GM21447 (cell line): ENCODE measurements at regions not wholly inside any gene's neighbourhood (a gene's known extent, or its start where the extent isn't known, plus 50 kb on each side); places are given as distances from the start of the nearest gene placed in this dataset.

ENCODE experiments used
- ATAC-seq: cut with Tn5 transposase; IDR thresholded peaks from one replicate; pipeline ENCODE4 v1.9.1; 2021; ENCODE audit not compliant: unreplicated experiment

DNA sequence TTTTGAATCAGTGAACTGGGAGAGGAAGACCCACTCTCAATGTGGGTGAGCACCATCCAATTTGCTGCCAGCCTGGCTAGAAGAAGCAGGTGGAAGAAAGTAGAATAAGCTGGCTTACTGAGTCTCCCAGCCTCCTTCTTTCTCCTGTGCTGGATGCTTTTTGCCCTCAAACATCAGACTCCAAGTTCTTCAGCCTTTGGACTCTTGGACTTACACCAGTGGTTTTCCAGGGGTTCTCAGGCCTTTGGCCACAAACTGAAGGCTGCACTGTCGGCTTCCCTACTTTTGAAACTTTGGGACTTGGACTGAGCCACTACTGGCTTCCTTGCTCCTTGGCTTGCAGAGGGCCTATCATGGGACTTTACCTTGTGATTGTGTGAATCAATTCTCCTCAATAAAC is 804.2 kb upstream of the SLITRK1 start:
- no peak for ATAC-seq

DNA sequence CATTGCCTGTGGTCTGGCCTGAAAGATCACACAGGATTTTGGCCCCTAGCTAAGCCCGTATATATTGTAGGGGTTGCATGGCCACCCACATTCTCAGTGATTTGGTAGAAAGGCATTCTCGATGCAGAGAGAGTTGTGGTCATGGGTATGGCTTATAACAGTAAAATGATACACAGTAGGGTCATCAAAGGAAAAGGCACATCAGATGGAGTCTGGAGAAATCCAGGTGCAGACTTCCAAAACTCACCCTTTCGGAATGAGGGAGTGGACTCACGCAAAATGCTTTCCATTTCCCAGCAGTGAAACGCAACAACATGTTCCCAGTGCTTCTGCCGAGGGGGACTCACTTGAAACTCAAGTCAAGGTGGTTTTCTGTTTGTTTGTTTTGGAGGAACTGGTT is 802.5 kb upstream of the SLITRK1 start:
- ATAC-seq = no peak

DNA sequence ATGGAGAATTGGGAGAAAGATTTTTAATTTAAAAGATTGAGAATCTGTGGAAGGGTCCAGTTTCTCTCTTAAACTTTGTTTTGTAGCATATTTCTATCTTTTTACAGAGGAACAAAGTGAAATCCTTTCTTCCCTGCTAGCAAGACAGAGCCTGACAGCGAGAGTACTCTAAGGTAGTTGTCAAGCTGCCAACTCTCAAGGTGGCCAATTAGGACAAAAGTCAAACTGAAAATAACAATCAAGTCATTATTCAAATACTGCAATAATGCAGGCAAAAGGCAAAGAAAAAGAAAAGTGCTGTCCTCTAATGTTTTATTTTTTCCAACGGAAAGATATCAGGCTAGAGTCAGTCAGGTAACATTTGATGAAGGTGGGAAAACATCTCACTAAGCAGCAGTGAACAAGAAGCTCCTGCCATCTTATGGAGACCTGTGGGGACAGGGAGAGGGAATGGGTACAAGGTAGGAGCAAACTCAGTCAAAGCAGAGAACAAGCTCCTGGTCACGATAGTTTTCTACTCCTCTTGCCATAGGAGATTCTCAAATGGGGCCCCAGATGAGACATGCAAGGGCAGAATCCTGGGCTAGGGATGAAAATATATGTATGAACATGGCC is 801.9 kb upstream of the SLITRK1 start:
- no peak for ATAC-seq

DNA sequence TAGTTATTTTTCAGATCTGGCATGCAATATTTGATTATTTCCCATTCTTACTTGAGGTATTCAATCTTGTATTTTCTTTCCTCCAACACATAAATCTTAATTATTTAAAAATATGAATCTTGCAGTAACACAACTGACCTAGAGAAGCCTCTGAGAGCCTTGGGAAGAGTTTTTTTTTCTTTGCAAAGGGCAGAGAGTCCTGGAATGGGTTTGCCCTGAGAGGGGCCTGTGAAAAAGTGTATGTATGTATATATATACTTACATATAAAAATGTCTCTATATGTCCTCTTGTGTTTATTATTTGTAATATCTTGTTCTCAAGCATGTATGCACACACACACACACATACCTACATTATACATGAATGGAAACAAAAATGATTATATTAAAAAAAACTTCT is 801.2 kb upstream of the SLITRK1 start:
- ATAC-seq = no peak

DNA sequence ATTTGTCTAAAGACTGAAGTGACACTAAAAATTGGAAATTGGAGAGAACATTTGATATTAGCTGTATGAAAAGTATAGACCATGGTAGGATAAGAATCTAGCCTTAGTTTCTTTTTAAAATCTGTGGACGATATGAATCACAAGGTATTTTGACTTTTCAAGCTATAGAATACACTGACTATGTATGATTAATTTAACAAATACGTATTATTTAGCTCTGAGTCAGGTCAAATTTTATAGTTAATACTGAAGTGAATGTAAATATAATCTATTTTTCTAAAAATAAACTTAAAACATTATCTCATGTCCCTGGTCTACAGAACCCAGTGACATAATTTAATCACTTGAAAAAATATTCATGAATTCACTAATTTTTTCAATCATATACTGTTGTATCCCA is 795.6 kb upstream of the SLITRK1 start:
- no peak for ATAC-seq

DNA sequence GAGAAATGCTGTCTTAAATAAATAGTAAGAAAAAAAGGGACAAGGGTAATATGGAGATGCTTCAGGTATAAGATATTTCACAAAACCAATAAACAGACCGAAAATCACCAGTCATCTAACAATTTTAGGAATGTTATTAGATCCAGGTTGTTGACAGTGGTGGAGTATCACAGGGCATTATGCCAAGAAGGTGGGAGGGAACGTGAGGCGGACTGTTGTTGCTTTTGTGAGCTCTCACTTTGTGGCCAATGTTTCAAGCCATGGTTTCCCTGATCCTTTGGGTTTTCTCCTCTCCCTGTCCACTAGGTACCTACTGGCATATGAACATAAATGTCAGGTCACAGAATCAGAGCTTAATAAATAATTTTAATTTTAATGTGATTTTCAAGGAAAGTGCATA is 790.3 kb upstream of the SLITRK1 start:
- ATAC-seq = no peak

DNA sequence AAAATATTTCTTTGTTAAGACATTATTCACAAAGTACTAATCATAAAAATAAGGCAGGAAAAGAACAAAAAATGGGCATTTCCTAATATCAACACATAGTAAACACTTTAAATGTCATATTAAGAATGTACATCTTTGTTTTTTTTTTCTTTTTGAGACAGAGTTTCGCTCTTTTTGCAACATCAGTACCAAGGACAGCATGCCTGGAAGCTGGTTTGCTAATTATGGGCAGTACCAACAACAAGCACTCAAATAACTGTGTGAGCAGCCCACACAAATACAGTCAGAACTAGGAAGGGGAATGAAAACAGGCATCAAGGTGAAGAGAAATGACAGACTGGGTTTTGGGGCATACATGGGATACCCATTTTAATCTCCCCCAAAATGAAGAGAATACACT is 788.0 kb upstream of the SLITRK1 start:
- no peak for ATAC-seq

DNA sequence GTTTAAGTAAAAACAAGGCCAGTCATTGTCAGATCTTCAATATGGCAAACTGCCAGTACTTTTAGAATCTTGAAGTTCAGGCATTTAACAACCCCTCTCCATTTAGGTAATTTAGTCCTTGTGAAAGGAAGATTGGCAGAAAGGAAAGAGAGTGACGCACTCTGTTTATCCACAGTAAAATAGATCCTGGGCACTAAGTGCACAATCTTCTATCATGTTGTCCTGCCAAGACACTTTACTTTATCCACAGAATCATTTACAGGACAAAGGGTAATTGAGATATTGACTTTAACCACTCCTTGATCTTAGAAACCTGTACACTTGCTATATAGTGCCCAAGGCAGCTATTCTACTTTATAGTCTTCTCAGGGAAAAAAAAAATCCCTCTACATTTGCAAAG is 786.4 kb upstream of the SLITRK1 start:
- ATAC-seq = no peak

DNA sequence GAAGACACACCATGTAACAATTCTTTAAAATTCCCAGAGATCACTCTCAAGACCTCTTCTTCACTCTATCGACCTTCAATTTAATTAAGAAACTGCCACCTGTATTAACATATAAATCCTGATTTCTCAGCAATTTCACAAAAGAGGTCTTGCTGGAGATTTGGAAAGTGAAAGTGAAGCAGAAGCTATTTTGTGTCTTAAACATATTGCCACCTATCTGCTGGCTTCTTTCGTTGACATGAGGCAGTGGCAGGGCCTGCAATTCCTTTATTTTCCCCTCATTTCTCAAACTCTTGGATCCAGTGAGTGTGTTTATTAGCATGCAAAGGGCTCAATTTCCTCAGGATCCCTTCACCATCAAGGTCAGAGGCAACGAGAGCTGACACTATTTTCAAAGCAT is 780.2 kb upstream of the SLITRK1 start:
- ATAC-seq = no peak

DNA sequence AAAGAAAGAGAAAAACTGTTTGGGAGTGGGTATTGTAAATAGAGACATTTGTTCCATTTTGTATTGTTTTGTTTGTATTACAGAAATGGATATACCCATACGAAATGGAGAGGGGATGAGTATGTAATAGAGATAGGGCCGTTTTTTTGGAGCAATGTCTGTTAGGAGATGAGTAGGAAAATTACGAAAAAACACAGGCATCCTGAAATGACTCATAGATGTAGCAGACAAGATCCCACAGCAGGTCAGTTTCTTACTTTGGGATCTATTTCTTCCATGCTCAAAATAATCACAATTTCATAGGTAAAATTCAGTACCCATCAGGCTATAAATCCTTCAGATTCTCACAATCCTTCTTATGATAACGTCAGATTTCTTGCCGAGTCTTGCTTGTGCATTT is 779.4 kb upstream of the SLITRK1 start:
- ATAC-seq = no peak

DNA sequence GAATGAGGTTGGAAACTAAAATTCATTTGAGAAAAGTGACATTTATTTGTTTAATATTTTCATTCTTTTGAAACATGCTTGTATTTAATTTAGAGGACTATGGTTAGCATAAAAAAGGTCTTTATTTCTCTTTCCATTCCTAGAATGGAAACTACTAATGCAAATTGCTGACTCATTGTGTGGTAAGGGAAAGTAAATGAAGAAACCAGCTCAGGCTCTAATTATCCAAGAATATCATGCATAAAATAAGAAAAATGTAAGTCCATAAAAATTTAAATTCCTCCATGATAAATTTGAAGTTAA is 777.0 kb upstream of the SLITRK1 start:
- ATAC-seq = no peak

DNA sequence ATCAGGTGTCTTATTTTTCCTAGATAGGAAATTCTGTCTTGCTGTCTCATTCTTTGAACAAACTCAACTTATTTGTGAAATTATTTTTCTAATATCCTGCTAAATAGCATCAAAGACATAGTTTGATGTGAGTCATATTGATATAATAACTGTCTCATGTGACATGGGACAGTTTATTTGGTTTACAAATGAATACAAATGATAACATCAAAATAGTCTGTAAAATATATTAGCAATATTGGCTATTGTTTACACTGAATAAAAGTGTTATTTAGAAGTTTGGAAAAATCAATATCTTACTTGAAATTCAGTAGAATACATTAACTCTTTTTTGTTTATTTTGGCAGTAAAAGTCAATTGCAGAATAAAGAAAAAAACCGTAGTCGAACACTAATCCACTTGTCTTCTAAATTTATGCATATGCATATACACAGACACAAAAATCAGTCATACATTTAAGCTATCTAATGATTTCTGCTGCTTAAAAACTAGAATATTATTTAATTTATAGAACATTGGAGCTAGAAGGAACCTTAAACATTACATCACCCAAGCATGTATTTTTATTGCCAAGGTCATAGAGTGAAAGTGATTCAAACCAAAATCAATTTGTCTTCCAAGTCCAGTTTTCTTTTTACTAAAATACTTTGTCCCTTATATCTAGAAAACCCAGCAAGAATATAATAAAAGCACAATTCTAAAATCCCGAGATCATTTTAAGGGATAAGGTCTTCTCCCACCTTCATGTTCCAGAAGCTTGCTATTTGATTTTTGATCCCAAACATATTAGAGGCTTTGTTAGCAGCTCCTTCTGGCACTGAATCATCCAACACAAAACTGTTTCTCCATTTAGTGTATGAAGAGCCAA is 776.5 kb upstream of the SLITRK1 start:
- no peak for ATAC-seq

DNA sequence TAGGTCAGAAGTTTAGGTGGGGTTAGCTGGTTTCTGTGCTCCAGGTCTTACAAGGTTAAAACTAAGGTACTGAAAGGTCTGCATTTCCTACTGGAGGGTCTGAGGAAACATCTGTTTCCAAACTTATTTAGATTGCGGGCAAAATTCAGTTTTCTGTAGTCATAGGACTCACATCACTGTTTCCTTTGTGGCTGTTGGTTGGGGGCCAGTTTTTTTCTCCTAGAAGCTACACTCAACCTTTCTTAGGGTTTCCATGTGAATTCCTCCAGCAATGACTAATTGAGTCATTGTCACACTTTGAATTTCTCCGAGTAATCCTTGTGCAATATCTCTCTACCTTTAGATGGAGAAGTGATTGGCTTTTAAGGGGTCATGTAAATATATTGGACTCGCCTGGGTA is 773.4 kb upstream of the SLITRK1 start:
- ATAC-seq = no peak

DNA sequence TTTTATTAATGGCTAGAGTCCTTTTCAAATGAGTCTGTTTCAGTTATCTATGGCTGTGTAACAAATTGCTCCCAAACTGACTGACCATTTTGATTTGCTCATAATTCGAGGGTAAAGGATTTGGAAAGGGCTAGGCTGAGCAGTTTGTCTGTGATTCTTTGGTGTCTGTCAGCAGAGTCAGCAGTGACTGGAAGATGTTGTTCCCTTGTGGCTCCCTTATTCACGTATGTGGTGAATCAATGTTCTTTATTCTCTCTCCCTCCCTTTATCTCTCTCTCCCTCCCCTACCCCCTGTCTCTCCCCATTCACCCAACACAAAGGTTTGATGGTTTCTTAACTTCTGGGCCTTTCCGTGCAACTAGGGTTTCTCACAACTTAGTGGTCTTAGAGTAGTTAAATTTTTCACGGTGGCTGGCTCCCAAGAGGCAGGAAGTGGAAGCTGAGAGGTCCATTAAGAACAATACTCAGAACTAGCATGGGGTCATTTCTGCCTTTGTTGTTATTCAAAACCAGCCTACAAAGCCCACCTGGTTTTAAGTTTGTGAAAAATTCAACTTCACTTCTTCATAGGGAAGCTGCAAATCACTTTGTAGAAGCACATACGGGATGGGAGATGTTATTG is 772.5 kb upstream of the SLITRK1 start:
- ATAC-seq = no peak

DNA sequence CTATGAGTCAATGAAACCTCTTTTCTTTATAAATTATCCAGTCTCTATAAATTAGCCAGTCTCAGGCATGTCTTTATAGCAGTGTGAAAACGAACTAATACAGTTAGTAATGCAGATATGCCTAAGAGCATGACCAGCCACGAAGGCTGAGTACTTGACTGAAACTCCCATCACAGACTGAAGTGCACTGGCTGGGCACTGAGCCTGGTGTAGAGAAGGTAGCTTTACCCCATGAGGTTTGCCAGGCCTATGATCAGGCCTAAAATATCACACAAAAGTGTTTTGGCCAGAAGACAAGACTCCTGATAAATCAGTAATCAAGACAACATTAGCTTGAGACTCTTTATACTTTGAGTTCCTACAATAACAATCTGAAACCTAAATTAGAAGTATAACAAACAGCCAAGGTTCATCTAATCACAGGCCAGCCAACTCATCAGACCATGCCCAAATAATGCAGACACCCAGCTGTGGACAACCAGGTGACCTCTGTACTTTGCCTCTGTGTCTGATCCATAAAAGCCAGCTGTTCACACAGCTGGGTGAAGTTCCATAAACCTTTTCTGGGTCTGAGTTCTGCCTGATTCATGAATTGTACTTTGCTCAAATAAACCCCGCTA is 771.8 kb upstream of the SLITRK1 start:
- no peak for ATAC-seq

DNA sequence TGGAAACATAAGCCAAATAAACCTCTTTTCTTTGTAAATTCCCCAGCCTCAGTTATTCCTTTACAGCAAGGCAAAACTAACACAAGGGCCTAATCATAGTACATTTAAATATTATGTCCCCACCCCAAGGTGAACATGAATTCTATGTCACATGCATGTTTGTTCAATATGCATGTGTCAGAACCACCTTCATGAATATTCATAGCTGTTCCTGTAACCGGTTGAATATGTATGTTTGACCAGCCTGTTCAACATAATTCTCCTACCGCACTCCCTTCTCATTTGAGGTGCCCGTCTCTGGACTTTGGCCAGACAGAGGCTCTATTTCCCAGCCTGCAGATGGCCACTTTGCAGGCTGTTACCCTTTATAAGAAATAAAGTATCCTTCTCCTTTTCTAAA is 769.4 kb upstream of the SLITRK1 start:
- ATAC-seq = no peak

DNA sequence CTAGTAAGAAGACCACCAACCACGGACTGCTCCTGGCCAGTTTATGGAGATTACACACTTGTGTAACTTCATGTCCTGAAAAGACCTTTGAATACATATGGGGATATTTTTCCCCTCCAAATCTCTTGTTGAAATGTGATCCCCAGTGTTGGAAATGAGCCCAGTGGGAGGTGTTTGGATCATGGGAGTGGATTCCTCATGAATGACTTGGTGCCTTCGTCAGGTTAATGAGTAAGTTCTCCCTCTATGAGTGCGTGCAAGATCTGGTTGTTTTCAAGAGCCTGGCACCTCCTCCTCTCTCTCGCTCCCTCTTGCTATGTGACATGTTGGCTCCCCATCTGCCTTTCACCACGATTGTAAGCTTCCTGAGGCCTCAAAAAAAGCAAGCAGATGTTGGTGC is 769.0 kb upstream of the SLITRK1 start:
- no peak for ATAC-seq

DNA sequence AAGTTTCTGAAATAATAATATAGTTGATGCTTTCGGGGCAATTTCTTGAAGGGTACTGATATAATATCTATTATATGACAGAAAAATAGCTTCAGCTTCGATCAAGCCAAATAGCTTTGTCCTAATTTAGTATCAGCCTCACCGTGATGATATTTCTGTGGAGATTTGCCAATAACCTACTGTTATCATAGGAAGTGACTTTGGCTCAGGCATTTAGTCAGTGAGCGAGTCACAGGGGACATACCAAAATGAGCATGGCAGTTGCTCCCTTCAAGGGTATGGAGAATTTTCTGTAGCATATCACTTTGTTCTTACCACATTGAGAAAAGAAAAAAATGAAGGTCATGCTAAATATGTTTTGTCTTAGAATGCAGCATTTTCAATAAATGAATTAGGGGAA is 767.6 kb upstream of the SLITRK1 start:
- no peak for ATAC-seq

DNA sequence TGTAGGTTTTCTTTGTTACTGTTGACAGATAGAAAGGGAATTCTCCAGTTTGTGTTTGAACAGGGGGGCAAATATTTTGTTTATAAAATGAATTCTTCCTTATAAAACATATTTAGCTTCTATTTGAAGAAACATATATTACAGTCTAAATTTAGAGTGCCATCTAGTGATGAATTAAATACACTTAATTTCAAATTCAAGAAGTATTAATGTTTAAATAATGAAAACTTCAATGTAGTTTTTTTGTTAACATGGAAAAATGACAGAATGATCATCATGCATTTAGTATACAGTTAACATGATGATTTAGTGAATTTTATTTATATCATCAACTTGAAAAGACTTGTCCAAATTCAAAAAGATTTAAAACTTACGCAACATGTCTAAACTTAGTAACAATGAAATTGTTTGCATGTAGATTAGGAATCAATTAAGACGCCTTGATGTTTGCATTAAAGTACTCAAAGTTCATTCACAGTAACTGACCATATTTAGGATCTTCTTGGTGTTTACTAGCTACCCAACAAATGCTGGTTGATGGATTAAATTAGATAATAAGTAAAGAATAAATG is 765.9 kb upstream of the SLITRK1 start:
- no peak for ATAC-seq

DNA sequence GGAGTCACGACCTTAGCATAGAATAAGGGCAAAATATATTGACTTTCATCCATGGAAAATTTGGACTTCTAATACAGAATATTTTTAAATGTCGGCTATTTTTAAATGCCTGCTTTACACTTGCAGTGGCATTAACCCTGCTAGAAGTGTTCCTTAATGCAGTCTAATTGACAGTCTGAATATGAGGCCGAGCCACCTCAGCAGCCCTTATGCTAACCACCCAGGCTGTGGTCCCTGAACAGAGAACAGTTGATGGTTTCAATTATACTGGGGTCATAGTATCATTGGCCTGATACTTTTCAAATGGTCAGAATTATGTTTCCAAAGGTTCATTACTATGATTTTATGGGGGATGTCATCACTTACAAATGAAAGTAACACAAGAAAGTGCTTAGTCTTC is 764.7 kb upstream of the SLITRK1 start:
- ATAC-seq = no peak

DNA sequence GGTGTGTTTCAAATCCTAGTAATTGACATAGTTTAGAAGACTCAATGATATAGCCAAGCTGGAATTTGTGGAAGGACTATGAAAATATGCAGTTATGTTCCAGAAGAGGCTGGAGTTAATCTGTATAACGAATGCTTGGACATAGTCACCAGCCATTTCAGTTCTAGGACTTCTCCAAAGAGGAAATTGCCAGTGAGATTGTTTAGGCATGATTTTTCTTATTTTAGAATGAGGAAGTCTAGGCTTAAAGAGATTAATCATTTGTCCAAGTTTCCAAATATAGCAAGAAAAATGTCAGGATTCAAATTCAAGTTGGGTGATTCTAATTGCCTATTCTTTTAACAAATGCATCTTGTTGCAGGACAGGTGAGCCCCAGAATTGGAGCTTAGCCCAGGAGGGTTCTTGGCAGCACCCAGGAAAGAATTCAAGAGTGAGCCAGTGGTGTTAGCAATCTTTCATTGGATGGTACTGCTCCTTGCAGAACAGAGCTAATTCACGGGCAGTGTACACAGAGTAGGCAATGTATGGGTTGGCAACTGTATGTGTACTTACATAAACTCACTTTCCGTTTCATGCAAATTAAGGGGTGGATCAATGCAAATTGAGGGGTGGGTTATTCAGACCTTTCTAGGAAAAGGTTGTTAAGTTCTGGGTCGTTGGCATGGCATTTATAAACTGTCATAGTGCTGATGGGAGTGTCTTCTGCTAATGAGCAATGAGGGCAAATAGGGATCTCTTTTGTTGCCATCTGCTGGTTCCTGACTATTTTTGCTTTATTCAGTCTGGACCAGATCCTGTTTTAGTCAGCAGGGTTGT is 763.1 kb upstream of the SLITRK1 start:
- ATAC-seq = no peak
